ENCODE measurements at regions not wholly inside any gene's neighbourhood (a gene's known extent, or its start where the extent isn't known, plus 50 kb on each side); places are given as distances from the start of the nearest gene placed in this dataset.

DNA sequence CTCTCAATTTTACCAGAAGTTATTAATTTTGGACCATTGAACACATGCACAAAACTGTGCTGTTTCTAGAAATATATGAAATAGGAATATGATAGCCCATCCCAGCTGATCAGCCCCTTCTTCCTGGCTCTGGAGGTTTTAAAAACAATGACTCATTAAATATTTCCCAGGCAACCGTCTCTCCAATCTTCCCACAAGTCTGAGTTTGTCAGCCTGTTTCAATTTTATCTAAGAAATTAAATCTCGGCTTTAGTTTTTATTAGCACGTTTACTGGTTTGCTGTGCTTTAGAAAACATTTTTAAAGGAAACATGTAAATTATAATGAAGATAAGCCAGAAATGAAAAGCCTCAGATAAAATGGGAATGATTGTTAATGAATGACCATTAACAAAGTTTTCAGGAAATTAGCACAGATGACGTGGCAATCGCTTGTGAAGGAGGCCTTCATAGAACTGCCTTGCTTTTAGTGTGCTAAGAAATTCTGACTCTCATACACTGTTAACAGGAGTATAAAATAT, 89.3 kb upstream of the RAP1B start:
- H3K9me3 ChIP-seq (ENCODE audit: control insufficient read depth in 2 of 3, insufficient read depth in 1 of 3, low read length in 3 of 3), result no peaks in the 10 kb centered on the region
- no peaks in the 10 kb centered on the region for H3K27me3 ChIP-seq (ENCODE audit: control insufficient read depth, insufficient read depth, low read length)
- FAIRE-seq (peak; percentile 33), DNase-seq (peak in 1 of 5 donors; percentile 12)
- no peak overlapping the region for H3K9ac ChIP-seq (ENCODE audit: low read length in 3 of 3)
- intact Hi-C loops (cut with DNase I), result no loop called here
- H3K4me1 ChIP-seq (ENCODE audit: control insufficient read depth in 2 of 3, insufficient read depth in 2 of 3, low read depth in 1 of 3, low read length in 3 of 3), result peaks cover 0 to 7% (median 3%) of the 10 kb centered on the region in 3 donors
- TF ChIP-seq, protein P1, sequence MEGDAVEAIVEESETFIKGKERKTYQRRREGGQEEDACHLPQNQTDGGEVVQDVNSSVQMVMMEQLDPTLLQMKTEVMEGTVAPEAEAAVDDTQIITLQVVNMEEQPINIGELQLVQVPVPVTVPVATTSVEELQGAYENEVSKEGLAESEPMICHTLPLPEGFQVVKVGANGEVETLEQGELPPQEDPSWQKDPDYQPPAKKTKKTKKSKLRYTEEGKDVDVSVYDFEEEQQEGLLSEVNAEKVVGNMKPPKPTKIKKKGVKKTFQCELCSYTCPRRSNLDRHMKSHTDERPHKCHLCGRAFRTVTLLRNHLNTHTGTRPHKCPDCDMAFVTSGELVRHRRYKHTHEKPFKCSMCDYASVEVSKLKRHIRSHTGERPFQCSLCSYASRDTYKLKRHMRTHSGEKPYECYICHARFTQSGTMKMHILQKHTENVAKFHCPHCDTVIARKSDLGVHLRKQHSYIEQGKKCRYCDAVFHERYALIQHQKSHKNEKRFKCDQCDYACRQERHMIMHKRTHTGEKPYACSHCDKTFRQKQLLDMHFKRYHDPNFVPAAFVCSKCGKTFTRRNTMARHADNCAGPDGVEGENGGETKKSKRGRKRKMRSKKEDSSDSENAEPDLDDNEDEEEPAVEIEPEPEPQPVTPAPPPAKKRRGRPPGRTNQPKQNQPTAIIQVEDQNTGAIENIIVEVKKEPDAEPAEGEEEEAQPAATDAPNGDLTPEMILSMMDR (IDR thresholded peaks at IDR 0.05; ENCODE audit: borderline replicate concordance, extremely low read depth, insufficient read depth), result no peak
- peak overlapping the region; percentile 20 to 33 for H3K27ac ChIP-seq (ENCODE audit: low read depth in 2 of 2, low read length in 2 of 2)
- H3K36me3 ChIP-seq (ENCODE audit: control insufficient read depth in 2 of 3, insufficient read depth in 3 of 3, low read length in 3 of 3), result no peaks in the 10 kb centered on the region
- H3K4me3 ChIP-seq (ENCODE audit: low read length in 3 of 3), result peak overlapping the region in 1 of 3 donors; percentile 16

GRCh38 chr12:68521848-68522502, 88.7 kb upstream of the RAP1B start:
- no peak overlapping the region for H3K9ac ChIP-seq (ENCODE audit: low read length in 3 of 3)
- no peaks in the 10 kb centered on the region for H3K9me3 ChIP-seq (ENCODE audit: control insufficient read depth in 2 of 3, insufficient read depth in 1 of 3, low read length in 3 of 3)
- peaks cover 0 to 7% (median 3%) of the 10 kb centered on the region in 3 donors for H3K4me1 ChIP-seq (ENCODE audit: control insufficient read depth in 2 of 3, insufficient read depth in 2 of 3, low read depth in 1 of 3, low read length in 3 of 3)
- intact Hi-C loops (cut with DNase I), result no loop called here
- no peaks in the 10 kb centered on the region for H3K27me3 ChIP-seq (ENCODE audit: control insufficient read depth, insufficient read depth, low read length)
- H3K27ac ChIP-seq (ENCODE audit: low read depth in 2 of 2, low read length in 2 of 2), result peak overlapping the region; percentile 20 to 33
- H3K4me3 ChIP-seq (ENCODE audit: low read length in 3 of 3), result no peak overlapping the region
- FAIRE-seq, result no peak
- TF ChIP-seq, protein P1 (IDR thresholded peaks at IDR 0.05; ENCODE audit: borderline replicate concordance, extremely low read depth, insufficient read depth), result no peak
- H3K36me3 ChIP-seq (ENCODE audit: control insufficient read depth in 2 of 3, insufficient read depth in 3 of 3, low read length in 3 of 3), result no peaks in the 10 kb centered on the region
- no peak for DNase-seq

GRCh38 chr12:68529466-68529865, 81.2 kb upstream of the RAP1B start:
- TF ChIP-seq, protein P1 (IDR thresholded peaks at IDR 0.05; ENCODE audit: borderline replicate concordance, extremely low read depth, insufficient read depth), result no peak
- H3K4me3 ChIP-seq (ENCODE audit: low read length in 3 of 3), result no peak overlapping the region
- H3K9me3 ChIP-seq (ENCODE audit: control insufficient read depth in 2 of 3, insufficient read depth in 1 of 3, low read length in 3 of 3), result no peaks in the 10 kb centered on the region
- H3K9ac ChIP-seq (ENCODE audit: low read length in 3 of 3), result no peak overlapping the region
- no peak overlapping the region for H3K27ac ChIP-seq (ENCODE audit: low read depth in 2 of 2, low read length in 2 of 2)
- H3K27me3 ChIP-seq (ENCODE audit: control insufficient read depth, insufficient read depth, low read length), result no peaks in the 10 kb centered on the region
- FAIRE-seq, result no peak
- no peaks in the 10 kb centered on the region for H3K36me3 ChIP-seq (ENCODE audit: control insufficient read depth in 2 of 3, insufficient read depth in 3 of 3, low read length in 3 of 3)
- peaks cover 0 to 6% (median 0%) of the 10 kb centered on the region in 3 donors for H3K4me1 ChIP-seq (ENCODE audit: control insufficient read depth in 2 of 3, insufficient read depth in 2 of 3, low read depth in 1 of 3, low read length in 3 of 3)
- no peak for DNase-seq
- intact Hi-C loops (cut with DNase I), result no loop called here
